Retinal pigment epithelial cell (primary cell): ENCODE measurements at regions not wholly inside any gene's neighbourhood (a gene's known extent, or its start where the extent isn't known, plus 50 kb on each side); places are given as distances from the start of the nearest gene placed in this dataset.

Experiments
- DNase-seq: peaks from one replicate; pipeline ENCODE4 v3.0.0-alpha.2; 2010; ENCODE audit warnings: low read depth
- H3K4me3 ChIP-seq: 2 replicates; pipeline ENCODE4 v1.5.1; 2011; ENCODE audit warnings: mild to moderate bottlenecking, low read length, control low read depth, moderate library complexity
- CTCF ChIP-seq: conservative IDR thresholded peaks from 2 replicates; pipeline ENCODE4 v1.5.1; 2011; ENCODE audit warnings: low read depth, low read length, control low read depth, inconsistent platforms

DNA sequence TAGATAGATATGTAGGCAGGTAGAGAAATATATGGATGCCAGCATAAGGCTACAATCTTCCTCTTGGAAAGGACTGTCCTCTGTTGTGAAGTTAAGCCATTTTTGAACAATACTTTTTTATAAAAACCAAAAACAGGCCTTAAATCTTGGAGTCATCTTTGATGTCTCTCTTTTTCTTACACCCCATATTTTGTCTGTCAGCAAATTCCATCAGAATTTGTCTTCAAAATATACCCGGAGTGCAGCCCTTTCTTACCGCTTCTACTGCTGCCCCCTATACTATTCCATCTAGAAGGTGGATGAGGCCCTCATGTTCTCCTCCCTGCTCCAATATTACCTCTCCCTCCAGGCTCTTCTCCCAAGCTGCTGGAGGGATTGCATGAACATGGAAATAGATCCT is 326.5 kb downstream of the HAPSTR1 start:
- TF ChIP-seq CTCF, result no peak
- DNase-seq, result no peak
- no peak overlapping the region for H3K4me3 ChIP-seq

- no peak overlapping the region for H3K4me3 ChIP-seq
- TF ChIP-seq CTCF, result no peak
- DNase-seq, result no peak
Observed at GRCh38 chr16:9419161-9419560, 327.7 kb downstream of the HAPSTR1 start.

GRCh38 chr16:9422762-9423513 is 331.5 kb downstream of the HAPSTR1 start:
- no peak for TF ChIP-seq CTCF
- H3K4me3 ChIP-seq, result no peak overlapping the region
- DNase-seq, result no peak

GRCh38 chr16:9425236-9425635 is 333.8 kb downstream of the HAPSTR1 start:
- no peak for TF ChIP-seq CTCF
- H3K4me3 ChIP-seq, result no peak overlapping the region
- DNase-seq, result no peak

GRCh38 chr16:9428355-9429005 is 337.0 kb downstream of the HAPSTR1 start:
- no peak for DNase-seq
- no peak overlapping the region for H3K4me3 ChIP-seq
- no peak for TF ChIP-seq CTCF

GRCh38 chr16:9429646-9430330 is 338.3 kb downstream of the HAPSTR1 start:
- H3K4me3 ChIP-seq, result no peak overlapping the region
- TF ChIP-seq CTCF, result no peak
- DNase-seq, result no peak

- no peak overlapping the region for H3K4me3 ChIP-seq
- no peak for DNase-seq
- TF ChIP-seq CTCF, result no peak
Observed at GRCh38 chr16:9434659-9435058, 343.2 kb downstream of the HAPSTR1 start.
